Activated T-helper 2 cell treated with anti-CD3 and anti-CD28 coated beads, Interferon-gamma antibody, Interleukin-2, Interleukin-4, amounts not matched to agents 10 μg/mL and 5 μg/mL and 100 μg/mL, durations not matched to agents 14 hours and 24 hours and 36 hours (primary cell): ENCODE measurements at regions not wholly inside any gene's neighbourhood (a gene's known extent, or its start where the extent isn't known, plus 50 kb on each side); places are given as distances from the start of the nearest gene placed in this dataset.
"Not testable (repeated sequence)": the region's sequence is repeated elsewhere in the genome, so short reads cannot be mapped to it uniquely, and the experiment has no call there.

Source experiments
- DNase-seq: peaks from one replicate; pipeline ENCODE4 v3.0.0; 2021; ENCODE audit warnings: low spot score
- H3K27ac Mint-ChIP-seq: one replicate; pipeline ENCODE4 v1.8.0; 2021; ENCODE audit warnings: mixed read lengths
- H3K27me3 Mint-ChIP-seq: one replicate; pipeline ENCODE4 v1.8.0; 2021; ENCODE audit warnings: low read depth, mixed read lengths
- H3K36me3 Mint-ChIP-seq: one replicate; pipeline ENCODE4 v1.8.0; 2021; ENCODE audit warnings: low read depth, mixed read lengths
- H3K4me1 Mint-ChIP-seq: one replicate; pipeline ENCODE4 v1.8.0; 2021; ENCODE audit warnings: low read depth, mixed read lengths
- H3K4me3 Mint-ChIP-seq: one replicate; pipeline ENCODE4 v1.8.0; 2021; ENCODE audit warnings: low read depth, mild to moderate bottlenecking, moderate library complexity, mixed read lengths
- H3K9me3 Mint-ChIP-seq: one replicate; pipeline ENCODE4 v1.8.0; 2021; ENCODE audit warnings: mixed read lengths
- intact Hi-C: fragments of 100-400 bp; cut with micrococcal nuclease; formaldehyde crosslinking; loops from one replicate; pipeline ENCODE4 v1.15.1; 2023

GRCh38 chr12:63348556-63348955, 197.6 kb upstream of the AVPR1A start:
- intact Hi-C loops, result no loop called here
- Mint-ChIP-seq H3K9me3 (no peaks in the 10 kb centered on the region), H3K27ac (no peak overlapping the region), H3K27me3 (no peaks in the 10 kb centered on the region), H3K4me3 (no peak overlapping the region), H3K4me1 (no peaks in the 10 kb centered on the region), H3K36me3 (no peaks in the 10 kb centered on the region)
- DNase-seq, result no peak

GRCh38 chr12:63337158-63337557, 186.2 kb upstream of the AVPR1A start:
- H3K4me1 Mint-ChIP-seq, H3K36me3 Mint-ChIP-seq, H3K27ac Mint-ChIP-seq, H3K4me3 Mint-ChIP-seq, intact Hi-C loops, H3K9me3 Mint-ChIP-seq, H3K27me3 Mint-ChIP-seq, DNase-seq: not testable (repeated sequence)

- Mint-ChIP-seq H3K27ac (no peak overlapping the region), H3K27me3 (no peaks in the 10 kb centered on the region), H3K36me3 (no peaks in the 10 kb centered on the region), H3K9me3 (no peaks in the 10 kb centered on the region), H3K4me1 (no peaks in the 10 kb centered on the region), H3K4me3 (no peak overlapping the region)
- no peak for DNase-seq
- intact Hi-C loops, result no loop called here
Measured at GRCh38 chr12:63326260-63326659, 175.3 kb upstream of the AVPR1A start.

- Mint-ChIP-seq H3K27ac (no peak overlapping the region), H3K9me3 (no peaks in the 10 kb centered on the region), H3K4me3 (no peak overlapping the region), H3K4me1 (no peaks in the 10 kb centered on the region), H3K36me3 (no peaks in the 10 kb centered on the region), H3K27me3 (no peaks in the 10 kb centered on the region)
- intact Hi-C loops, result no loop called here
- DNase-seq, result no peak
Measured at GRCh38 chr12:63325757-63326156, 174.8 kb upstream of the AVPR1A start.

GRCh38 chr12:63323942-63324341, 172.9 kb upstream of the AVPR1A start:
- Mint-ChIP-seq H3K27me3 (no peaks in the 10 kb centered on the region), H3K36me3 (no peaks in the 10 kb centered on the region), H3K27ac (no peak overlapping the region), H3K4me1 (no peaks in the 10 kb centered on the region), H3K4me3 (no peak overlapping the region), H3K9me3 (no peaks in the 10 kb centered on the region)
- no peak for DNase-seq
- intact Hi-C loops, result no loop called here

- H3K4me1 Mint-ChIP-seq, result no peaks in the 10 kb centered on the region
- no peak overlapping the region for H3K27ac Mint-ChIP-seq
- no peak for DNase-seq
- no peaks in the 10 kb centered on the region for H3K36me3 Mint-ChIP-seq
- H3K4me3 Mint-ChIP-seq, result no peak overlapping the region
- no peaks in the 10 kb centered on the region for H3K27me3 Mint-ChIP-seq
- H3K9me3 Mint-ChIP-seq, result no peaks in the 10 kb centered on the region
- intact Hi-C loops, result no loop called here
Measured at GRCh38 chr12:63321373-63321772, 170.4 kb upstream of the AVPR1A start.

- no peak for DNase-seq
- Mint-ChIP-seq H3K27ac (no peak overlapping the region), H3K36me3 (no peaks in the 10 kb centered on the region), H3K4me3 (no peak overlapping the region), H3K4me1 (no peaks in the 10 kb centered on the region), H3K9me3 (no peaks in the 10 kb centered on the region), H3K27me3 (no peaks in the 10 kb centered on the region)
- intact Hi-C loops, result no loop called here
Measured at GRCh38 chr12:63319936-63320633, 169.1 kb upstream of the AVPR1A start.

- intact Hi-C loops, result no loop called here
- H3K36me3 Mint-ChIP-seq, result no peaks in the 10 kb centered on the region
- no peak overlapping the region for H3K4me3 Mint-ChIP-seq
- DNase-seq, result no peak
- H3K27ac Mint-ChIP-seq, result no peak overlapping the region
- H3K4me1 Mint-ChIP-seq, result no peaks in the 10 kb centered on the region
- H3K9me3 Mint-ChIP-seq, result no peaks in the 10 kb centered on the region
- H3K27me3 Mint-ChIP-seq, result no peaks in the 10 kb centered on the region
Measured at GRCh38 chr12:63319386-63319785, 168.4 kb upstream of the AVPR1A start.

- intact Hi-C loops, result no loop called here
- no peaks in the 10 kb centered on the region for H3K36me3 Mint-ChIP-seq
- no peak for DNase-seq
- H3K4me1 Mint-ChIP-seq, result no peaks in the 10 kb centered on the region
- no peak overlapping the region for H3K27ac Mint-ChIP-seq
- no peaks in the 10 kb centered on the region for H3K27me3 Mint-ChIP-seq
- H3K9me3 Mint-ChIP-seq, result no peaks in the 10 kb centered on the region
- no peak overlapping the region for H3K4me3 Mint-ChIP-seq
Measured at GRCh38 chr12:63318933-63319332, 167.9 kb upstream of the AVPR1A start.

- no peaks in the 10 kb centered on the region for H3K9me3 Mint-ChIP-seq
- H3K27ac Mint-ChIP-seq, result no peak overlapping the region
- no peaks in the 10 kb centered on the region for H3K4me1 Mint-ChIP-seq
- no peak for DNase-seq
- H3K4me3 Mint-ChIP-seq, result no peak overlapping the region
- no peaks in the 10 kb centered on the region for H3K36me3 Mint-ChIP-seq
- no peaks in the 10 kb centered on the region for H3K27me3 Mint-ChIP-seq
- intact Hi-C loops, result no loop called here
Measured at GRCh38 chr12:63318313-63318712, 167.3 kb upstream of the AVPR1A start.

- Mint-ChIP-seq H3K4me3 (no peak overlapping the region), H3K27me3 (no peaks in the 10 kb centered on the region), H3K36me3 (no peaks in the 10 kb centered on the region), H3K9me3 (no peaks in the 10 kb centered on the region), H3K4me1 (no peaks in the 10 kb centered on the region), H3K27ac (no peak overlapping the region)
- no peak for DNase-seq
- intact Hi-C loops, result no loop called here
Measured at GRCh38 chr12:63317880-63318279, 166.9 kb upstream of the AVPR1A start.

GRCh38 chr12:63317286-63317846, 166.4 kb upstream of the AVPR1A start:
- Mint-ChIP-seq H3K4me3 (no peak overlapping the region), H3K27me3 (no peaks in the 10 kb centered on the region), H3K36me3 (no peaks in the 10 kb centered on the region), H3K4me1 (no peaks in the 10 kb centered on the region), H3K9me3 (no peaks in the 10 kb centered on the region), H3K27ac (no peak overlapping the region)
- no peak for DNase-seq
- intact Hi-C loops, result no loop called here

- Mint-ChIP-seq H3K36me3 (no peaks in the 10 kb centered on the region), H3K9me3 (no peaks in the 10 kb centered on the region), H3K4me3 (no peak overlapping the region), H3K27me3 (no peaks in the 10 kb centered on the region), H3K27ac (no peak overlapping the region), H3K4me1 (no peaks in the 10 kb centered on the region)
- intact Hi-C loops, result no loop called here
- DNase-seq, result no peak
Measured at GRCh38 chr12:63313139-63313538, 162.1 kb upstream of the AVPR1A start.

GRCh38 chr12:63308671-63309070, 157.7 kb upstream of the AVPR1A start:
- H3K27me3 Mint-ChIP-seq, result no peaks in the 10 kb centered on the region
- DNase-seq, result no peak
- no peaks in the 10 kb centered on the region for H3K36me3 Mint-ChIP-seq
- H3K4me3 Mint-ChIP-seq, result no peak overlapping the region
- H3K27ac Mint-ChIP-seq, result no peak overlapping the region
- H3K4me1 Mint-ChIP-seq, result no peaks in the 10 kb centered on the region
- no peaks in the 10 kb centered on the region for H3K9me3 Mint-ChIP-seq
- intact Hi-C loops, result no loop called here
